T-helper 2 cell treated with Interferon-gamma antibody and Interleukin-4, amounts not matched to agents 5 μg/mL and 100 μg/mL, for 36 hours (primary cell): ENCODE measurements at regions not wholly inside any gene's neighbourhood (a gene's known extent, or its start where the extent isn't known, plus 50 kb on each side); places are given as distances from the start of the nearest gene placed in this dataset.
"Not testable (repeated sequence)": the region's sequence is repeated elsewhere in the genome, so short reads cannot be mapped to it uniquely, and the experiment has no call there.

Source experiments
- DNase-seq: peaks from one replicate; pipeline ENCODE4 v3.0.0; 2021; ENCODE audit warnings: low spot score
- H3K27ac Mint-ChIP-seq: one replicate; pipeline ENCODE4 v1.8.0; 2021; ENCODE audit warnings: mild to moderate bottlenecking, mixed read lengths
- H3K27me3 Mint-ChIP-seq: one replicate; pipeline ENCODE4 v1.8.0; 2021; ENCODE audit warnings: low read depth, mixed read lengths
- H3K36me3 Mint-ChIP-seq: one replicate; pipeline ENCODE4 v1.8.0; 2021; ENCODE audit warnings: low read depth, mixed read lengths
- H3K4me1 Mint-ChIP-seq: one replicate; pipeline ENCODE4 v1.8.0; 2021; ENCODE audit warnings: low read depth, mixed read lengths
- H3K4me3 Mint-ChIP-seq: one replicate; pipeline ENCODE4 v1.8.0; 2022; ENCODE audit warnings: mild to moderate bottlenecking, moderate library complexity, mixed read lengths
- H3K9me3 Mint-ChIP-seq: one replicate; pipeline ENCODE4 v1.8.0; 2021; ENCODE audit warnings: mixed read lengths

- Mint-ChIP-seq H3K4me1 (no peaks in the 10 kb centered on the region), H3K27me3 (no peaks in the 10 kb centered on the region), H3K4me3 (no peak overlapping the region), H3K27ac (no peak overlapping the region), H3K9me3 (peaks cover 16% of the 10 kb centered on the region), H3K36me3 (no peaks in the 10 kb centered on the region)
- no peak for DNase-seq
Measured at GRCh38 chr9:26234865-26235264, 556.6 kb upstream of the TUSC1 start.

DNA sequence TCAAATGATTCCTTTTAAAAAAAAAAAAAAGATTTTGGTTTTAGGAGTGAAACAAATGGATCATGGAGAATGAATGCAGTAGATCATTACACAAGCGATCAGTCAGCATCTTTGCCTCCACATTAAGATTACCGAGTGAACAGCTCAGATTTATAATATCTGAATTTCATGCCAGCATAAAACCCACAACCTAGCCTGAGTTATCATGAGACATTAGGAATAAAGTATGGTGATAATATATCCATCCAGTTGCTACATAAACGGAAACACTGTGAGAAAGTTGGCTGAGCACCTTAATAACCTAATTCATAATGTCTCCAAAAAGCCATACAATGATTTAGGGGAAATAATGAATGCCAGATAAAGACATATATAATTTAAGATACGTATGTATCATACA, 553.1 kb upstream of the TUSC1 start:
- Mint-ChIP-seq H3K36me3 (no peaks in the 10 kb centered on the region), H3K4me3 (no peak overlapping the region), H3K27ac (no peak overlapping the region), H3K27me3 (no peaks in the 10 kb centered on the region), H3K4me1 (no peaks in the 10 kb centered on the region), H3K9me3 (peaks cover 20% of the 10 kb centered on the region)
- DNase-seq = no peak

GRCh38 chr9:26229324-26230054, 551.2 kb upstream of the TUSC1 start:
- peaks cover 18% of the 10 kb centered on the region for H3K9me3 Mint-ChIP-seq
- H3K36me3 Mint-ChIP-seq = no peaks in the 10 kb centered on the region
- no peaks in the 10 kb centered on the region for H3K4me1 Mint-ChIP-seq
- H3K4me3 Mint-ChIP-seq = no peak overlapping the region
- no peaks in the 10 kb centered on the region for H3K27me3 Mint-ChIP-seq
- no peak for DNase-seq
- no peak overlapping the region for H3K27ac Mint-ChIP-seq

DNA sequence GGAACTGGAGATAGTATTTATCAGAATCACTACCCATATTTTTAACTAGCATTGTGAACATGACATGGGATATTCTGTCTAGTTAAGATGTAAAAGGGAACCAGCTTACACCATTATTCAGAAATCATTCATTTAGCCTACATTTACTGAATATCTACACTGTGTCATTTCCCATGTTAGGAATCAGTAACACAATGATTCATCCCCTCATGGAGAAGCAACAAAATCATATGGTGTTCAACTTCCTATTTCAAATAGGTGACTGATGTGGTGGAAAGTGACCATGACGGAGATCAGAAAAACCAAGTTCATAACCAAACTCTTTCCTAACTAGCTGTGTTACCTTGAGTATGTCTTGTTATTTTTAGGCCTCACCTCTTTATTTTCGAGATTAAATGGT, 550.0 kb upstream of the TUSC1 start:
- H3K27me3 Mint-ChIP-seq = no peaks in the 10 kb centered on the region

DNA sequence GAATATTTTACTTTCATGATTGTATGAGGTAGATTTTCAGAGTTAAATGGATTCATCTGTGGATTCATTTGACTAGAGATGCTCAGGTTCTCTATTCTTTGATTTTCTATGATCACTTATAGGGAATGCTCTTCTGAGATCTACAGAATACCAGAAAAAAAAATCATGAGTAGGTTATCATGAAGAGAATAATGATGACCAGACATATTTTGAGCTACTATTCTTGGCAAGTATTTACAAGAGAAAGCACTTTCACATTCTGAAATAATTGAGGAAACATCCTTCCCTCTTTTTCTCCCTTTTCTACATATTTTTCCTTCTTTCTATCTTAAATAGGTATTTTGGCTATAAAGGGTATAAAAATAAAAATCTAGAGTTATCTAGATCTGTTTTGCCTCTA, 543.0 kb upstream of the TUSC1 start:
- Mint-ChIP-seq H3K27ac (no peak overlapping the region), H3K9me3 (peaks cover 48% of the 10 kb centered on the region), H3K27me3 (no peaks in the 10 kb centered on the region), H3K4me3 (no peak overlapping the region), H3K36me3 (no peaks in the 10 kb centered on the region), H3K4me1 (no peaks in the 10 kb centered on the region)
- DNase-seq = no peak

More for the DNA sequence above, 550.0 kb upstream of the TUSC1 start:
- Mint-ChIP-seq H3K4me3 (no peak overlapping the region), H3K9me3 (peaks cover 14% of the 10 kb centered on the region), H3K36me3 (no peaks in the 10 kb centered on the region), H3K4me1 (no peaks in the 10 kb centered on the region), H3K27ac (no peak overlapping the region)
- no peak for DNase-seq

DNA sequence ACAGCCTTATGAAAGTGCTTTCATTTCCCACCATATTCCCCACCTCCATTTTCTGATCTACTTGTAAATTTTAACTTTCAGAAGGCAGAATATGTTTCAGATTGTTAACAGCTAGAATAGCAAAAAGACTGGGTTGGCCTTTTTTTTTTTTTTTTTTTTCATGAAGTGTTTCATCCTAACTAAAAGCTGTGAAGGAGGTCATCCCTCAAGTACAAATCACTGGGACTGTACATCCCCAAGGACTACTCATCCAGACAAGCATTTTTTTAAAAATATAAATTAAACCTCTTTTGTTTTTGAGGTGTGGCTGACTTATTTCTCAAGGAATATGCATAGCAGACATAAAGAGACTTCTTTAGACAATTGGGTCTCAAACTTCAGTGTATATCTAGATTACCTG, 542.1 kb upstream of the TUSC1 start:
- Mint-ChIP-seq H3K27me3 (no peaks in the 10 kb centered on the region), H3K27ac (no peak overlapping the region), H3K4me1 (no peaks in the 10 kb centered on the region), H3K9me3 (peaks cover 49% of the 10 kb centered on the region), H3K4me3 (no peak overlapping the region), H3K36me3 (no peaks in the 10 kb centered on the region)
- DNase-seq = no peak

DNA sequence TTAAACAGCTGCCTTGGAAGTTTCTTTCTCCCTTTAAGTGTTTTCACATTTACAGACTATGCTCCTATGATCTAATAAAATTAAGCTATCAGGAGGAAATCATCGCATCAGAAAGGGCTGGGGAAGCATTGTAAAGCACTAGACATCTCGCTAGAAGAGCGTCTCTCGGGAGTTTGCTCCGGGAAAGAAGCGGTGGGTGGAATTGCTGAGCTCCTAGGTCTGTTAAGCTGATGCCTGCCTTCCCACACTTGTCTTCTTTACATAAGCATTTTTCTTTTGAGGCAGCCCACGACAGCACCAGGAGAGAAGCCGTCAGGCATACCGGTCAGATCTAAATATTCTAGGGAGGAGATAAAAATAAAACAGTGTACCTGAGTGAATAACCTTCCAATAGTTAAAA, 541.7 kb upstream of the TUSC1 start:
- Mint-ChIP-seq H3K27me3 (no peaks in the 10 kb centered on the region), H3K4me3 (no peak overlapping the region), H3K4me1 (no peaks in the 10 kb centered on the region), H3K9me3 (peaks cover 45% of the 10 kb centered on the region), H3K27ac (no peak overlapping the region), H3K36me3 (no peaks in the 10 kb centered on the region)
- DNase-seq = no peak

DNA sequence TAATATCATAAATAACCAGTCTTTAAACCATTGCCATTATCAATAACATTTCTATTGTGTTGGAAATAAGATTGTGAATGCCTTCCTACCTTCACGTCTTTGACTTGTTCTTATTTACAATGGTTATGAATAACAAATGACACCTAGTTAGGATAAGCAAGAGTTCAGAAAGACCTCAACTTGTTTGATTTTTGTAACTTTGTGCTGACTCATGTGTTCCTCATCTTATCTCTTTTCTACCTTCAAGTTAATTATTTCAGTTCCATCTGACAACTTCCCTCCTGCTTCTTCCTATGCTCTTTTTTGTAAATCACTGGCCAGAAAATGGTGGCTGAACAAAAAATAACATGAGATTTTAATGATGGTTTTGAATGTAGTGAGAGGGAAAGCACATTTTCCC, 538.5 kb upstream of the TUSC1 start:
- Mint-ChIP-seq H3K27me3 (no peaks in the 10 kb centered on the region), H3K27ac (no peak overlapping the region), H3K4me3 (no peak overlapping the region), H3K9me3 (peaks cover 36% of the 10 kb centered on the region), H3K4me1 (no peaks in the 10 kb centered on the region), H3K36me3 (no peaks in the 10 kb centered on the region)
- no peak for DNase-seq

- H3K4me3 Mint-ChIP-seq, H3K4me1 Mint-ChIP-seq, H3K27ac Mint-ChIP-seq, H3K27me3 Mint-ChIP-seq, H3K36me3 Mint-ChIP-seq, DNase-seq: not testable (repeated sequence)
- peaks cover 43% of the 10 kb centered on the region for H3K9me3 Mint-ChIP-seq
Measured at GRCh38 chr9:26214713-26215444, 536.6 kb upstream of the TUSC1 start.

DNA sequence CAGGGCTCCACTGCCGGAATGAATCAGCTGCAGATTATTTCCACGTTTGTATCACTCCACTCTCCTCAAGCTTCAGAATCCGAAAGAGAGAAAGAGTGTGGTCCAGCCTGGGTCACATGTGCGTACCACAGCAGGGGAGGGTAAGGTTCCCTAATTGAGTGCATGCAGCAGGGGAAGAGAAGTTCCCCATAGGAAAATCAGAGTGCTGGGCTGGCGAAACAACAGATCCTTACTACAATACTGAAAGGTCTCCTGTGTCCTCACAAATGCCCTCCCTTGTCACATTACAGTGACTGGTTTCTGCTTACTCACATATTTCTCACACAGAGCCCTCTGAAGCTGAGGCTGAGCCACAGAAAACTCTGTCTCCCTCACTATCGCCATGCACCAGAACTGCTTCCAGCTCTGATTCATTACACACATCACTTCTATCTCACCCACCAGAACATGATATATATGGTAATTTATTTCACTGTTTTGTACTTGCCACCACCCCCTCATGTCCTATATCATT, 532.2 kb upstream of the TUSC1 start:
- Mint-ChIP-seq H3K27ac (no peak overlapping the region), H3K4me1 (no peaks in the 10 kb centered on the region), H3K4me3 (no peak overlapping the region), H3K27me3 (no peaks in the 10 kb centered on the region), H3K9me3 (peaks cover 38% of the 10 kb centered on the region), H3K36me3 (no peaks in the 10 kb centered on the region)
- DNase-seq = no peak

GRCh38 chr9:26205261-26205660, 527.0 kb upstream of the TUSC1 start:
- Mint-ChIP-seq H3K9me3 (peaks cover 27% of the 10 kb centered on the region), H3K36me3 (no peaks in the 10 kb centered on the region), H3K4me3 (no peak overlapping the region), H3K27ac (no peak overlapping the region), H3K27me3 (no peaks in the 10 kb centered on the region), H3K4me1 (no peaks in the 10 kb centered on the region)
- no peak for DNase-seq

DNA sequence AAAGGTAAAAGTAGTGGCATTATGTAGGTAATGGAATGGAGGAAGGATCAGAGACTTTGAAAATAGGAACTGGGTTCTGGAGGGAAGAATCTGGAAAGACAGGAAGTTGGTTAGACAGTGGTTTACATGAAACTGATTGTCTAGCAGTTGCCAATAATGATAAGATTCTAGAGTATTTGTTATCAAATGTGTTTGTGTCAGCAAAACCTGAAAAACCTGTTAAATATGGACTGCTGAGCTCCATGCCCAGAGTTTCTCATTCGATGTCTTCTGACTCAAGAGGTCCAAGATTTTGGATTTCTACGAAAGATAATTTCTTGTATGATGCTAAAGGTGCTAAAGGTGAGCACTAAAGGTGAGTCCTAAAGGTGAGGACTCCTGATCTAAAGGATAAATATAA, 515.0 kb upstream of the TUSC1 start:
- H3K4me3 Mint-ChIP-seq = no peak overlapping the region
- no peak overlapping the region for H3K27ac Mint-ChIP-seq
- peaks cover 47% of the 10 kb centered on the region for H3K9me3 Mint-ChIP-seq
- DNase-seq = no peak
- H3K4me1 Mint-ChIP-seq = no peaks in the 10 kb centered on the region
- H3K36me3 Mint-ChIP-seq = no peaks in the 10 kb centered on the region
- H3K27me3 Mint-ChIP-seq = no peaks in the 10 kb centered on the region

DNA sequence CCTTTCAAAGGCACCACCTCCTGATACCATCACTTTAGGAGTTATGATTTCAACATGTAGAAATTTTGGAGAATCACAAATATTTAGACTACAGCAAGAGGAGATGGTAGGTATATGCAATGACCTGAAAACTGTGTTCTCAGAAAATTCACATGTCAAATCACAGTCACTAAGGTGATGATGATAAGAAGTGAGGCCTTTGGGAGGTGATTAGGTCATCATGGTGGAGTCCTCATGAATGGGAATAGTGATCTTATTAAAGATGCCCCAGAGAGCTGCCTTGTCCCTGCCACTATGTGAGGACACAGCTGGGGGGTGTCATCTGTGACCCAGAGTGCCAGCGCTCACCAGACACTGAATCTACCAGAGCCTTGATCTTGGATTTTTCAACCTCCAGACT, 513.5 kb upstream of the TUSC1 start:
- H3K36me3 Mint-ChIP-seq = no peaks in the 10 kb centered on the region
- peaks cover 54% of the 10 kb centered on the region for H3K9me3 Mint-ChIP-seq
- H3K4me1 Mint-ChIP-seq = no peaks in the 10 kb centered on the region
- no peak overlapping the region for H3K27ac Mint-ChIP-seq
- H3K4me3 Mint-ChIP-seq = no peak overlapping the region
- DNase-seq = no peak
- H3K27me3 Mint-ChIP-seq = no peaks in the 10 kb centered on the region

GRCh38 chr9:26181836-26182235, 503.6 kb upstream of the TUSC1 start:
- Mint-ChIP-seq H3K9me3 (peaks cover 39% of the 10 kb centered on the region), H3K27ac (no peak overlapping the region), H3K36me3 (no peaks in the 10 kb centered on the region), H3K4me1 (no peaks in the 10 kb centered on the region), H3K27me3 (no peaks in the 10 kb centered on the region), H3K4me3 (no peak overlapping the region)
- no peak for DNase-seq
